NCI-H2227 (cell line): ENCODE measurements at regions not wholly inside any gene's neighbourhood (a gene's known extent, or its start where the extent isn't known, plus 50 kb on each side); places are given as distances from the start of the nearest gene placed in this dataset.
"Not testable (repeated sequence)": the region's sequence is repeated elsewhere in the genome, so short reads cannot be mapped to it uniquely, and the experiment has no call there.

ENCODE experiments used
- DNase-seq: peaks from one replicate; lab custom pipeline; 2025; ENCODE audit not compliant: unreplicated experiment; lab: John Stamatoyannopoulos, UW

- not testable (repeated sequence) for DNase-seq
Observed at GRCh38 chr5:82583331-82583730, 305.2 kb upstream of the RPS23 start.

GRCh38 chr5:82564963-82565362, 286.8 kb upstream of the RPS23 start:
- DNase-seq = no peak

DNA sequence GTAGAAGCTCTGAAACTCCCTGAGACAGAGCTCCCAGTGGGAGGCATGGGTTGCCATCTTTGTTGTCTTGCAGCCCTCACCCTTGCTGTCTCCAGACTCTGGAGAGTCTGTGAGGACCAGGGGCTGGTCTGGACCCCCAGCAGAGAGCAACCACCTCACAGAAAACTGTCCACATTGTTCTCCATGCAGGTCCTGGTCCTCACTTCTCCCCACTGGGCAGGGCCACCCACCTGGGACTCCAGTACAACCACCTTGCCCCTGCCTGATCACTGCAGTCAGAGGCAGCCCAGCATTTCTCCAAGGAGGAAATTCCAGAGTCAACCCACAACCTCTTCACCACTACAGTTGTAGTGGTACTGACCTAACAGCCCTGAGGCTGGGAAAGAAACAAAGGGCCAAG, 285.6 kb upstream of the RPS23 start:
- DNase-seq = no peak

GRCh38 chr5:82562696-82563240, 284.6 kb upstream of the RPS23 start:
- DNase-seq = no peak

DNA sequence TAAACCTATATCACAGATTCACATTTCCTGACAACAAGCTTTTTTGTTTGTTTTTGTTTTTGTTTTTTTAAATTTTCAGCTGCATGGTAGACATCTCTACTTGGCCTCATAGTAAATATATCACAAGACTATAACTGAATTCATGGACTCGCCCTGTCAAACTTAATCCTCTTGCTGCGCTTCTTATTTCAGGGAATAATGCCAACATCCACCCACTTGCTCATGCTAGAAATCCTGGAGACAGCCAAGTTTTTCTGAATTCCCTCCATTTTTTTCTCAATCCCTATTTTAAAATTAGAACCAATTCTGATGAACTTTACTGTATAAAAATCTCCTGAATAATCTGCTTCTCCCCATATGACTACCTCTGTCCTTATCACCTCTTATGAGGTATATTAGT, 283.6 kb upstream of the RPS23 start:
- no peak for DNase-seq

DNA sequence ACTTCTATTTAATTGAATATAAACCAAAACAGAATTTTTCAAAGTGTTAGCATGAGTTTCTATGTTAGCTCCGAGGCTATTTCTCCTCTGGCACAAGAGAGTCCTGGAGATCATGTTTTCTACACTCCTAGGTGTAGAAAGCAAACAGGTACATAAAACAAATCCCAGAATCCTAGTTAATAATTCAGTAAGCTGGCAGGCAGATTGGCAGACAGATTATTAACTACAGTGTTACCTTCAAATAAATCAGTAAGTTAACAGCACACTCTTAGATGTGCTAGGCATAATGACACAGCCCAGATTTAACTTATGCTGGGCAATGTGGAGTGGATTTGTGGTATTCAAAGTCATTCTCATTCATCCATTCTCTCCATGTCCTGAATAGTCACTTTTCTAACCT, 282.8 kb upstream of the RPS23 start:
- no peak for DNase-seq

GRCh38 chr5:82560561-82560960, 282.4 kb upstream of the RPS23 start:
- peak; percentile 12 for DNase-seq

DNA sequence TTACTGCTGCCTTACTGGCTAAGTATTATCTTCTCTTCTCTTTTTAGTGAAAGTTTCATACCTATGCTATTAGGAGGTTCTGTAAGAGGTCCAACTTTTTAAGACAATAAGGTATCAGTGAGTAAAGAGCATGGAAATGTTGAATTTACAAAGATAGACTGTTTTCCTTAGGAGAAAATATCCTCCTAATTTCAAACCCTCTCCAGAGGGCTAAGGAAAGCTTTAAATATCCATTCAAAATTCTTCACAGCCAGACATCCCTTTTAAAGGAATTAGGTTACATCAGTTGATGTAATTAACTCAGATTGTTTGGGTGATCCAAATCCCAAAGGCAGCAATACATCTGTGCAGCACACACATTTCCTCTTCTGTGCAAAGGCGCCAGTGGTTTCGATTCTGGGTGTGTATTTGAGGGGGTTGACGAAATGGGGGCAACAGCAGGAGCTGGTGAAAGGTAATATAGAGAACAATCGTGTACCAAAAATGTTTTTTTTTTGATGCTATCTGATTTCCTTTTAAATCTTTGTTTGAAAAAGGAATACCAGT, 273.8 kb upstream of the RPS23 start:
- no peak for DNase-seq

GRCh38 chr5:82551192-82551591, 273.0 kb upstream of the RPS23 start:
- no peak for DNase-seq

DNA sequence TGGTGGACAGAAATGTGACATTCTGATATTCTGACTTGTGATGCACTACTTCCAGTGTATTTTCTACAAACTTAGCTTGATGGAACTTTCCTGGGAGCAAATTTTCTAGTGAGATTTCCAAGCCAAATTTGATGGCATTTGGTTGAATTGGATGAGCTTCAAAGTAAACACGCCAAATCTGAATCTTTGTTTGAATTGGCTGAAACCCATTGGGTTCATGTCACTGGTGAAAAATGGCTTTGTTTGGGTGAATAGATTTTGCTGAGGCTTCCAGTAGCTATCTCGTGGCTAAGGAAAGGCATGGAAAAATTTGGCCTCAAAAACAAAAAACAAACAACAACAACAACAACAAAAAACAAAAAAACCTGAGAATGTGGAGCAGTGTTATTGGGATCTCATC, 271.1 kb upstream of the RPS23 start:
- no peak for DNase-seq

DNA sequence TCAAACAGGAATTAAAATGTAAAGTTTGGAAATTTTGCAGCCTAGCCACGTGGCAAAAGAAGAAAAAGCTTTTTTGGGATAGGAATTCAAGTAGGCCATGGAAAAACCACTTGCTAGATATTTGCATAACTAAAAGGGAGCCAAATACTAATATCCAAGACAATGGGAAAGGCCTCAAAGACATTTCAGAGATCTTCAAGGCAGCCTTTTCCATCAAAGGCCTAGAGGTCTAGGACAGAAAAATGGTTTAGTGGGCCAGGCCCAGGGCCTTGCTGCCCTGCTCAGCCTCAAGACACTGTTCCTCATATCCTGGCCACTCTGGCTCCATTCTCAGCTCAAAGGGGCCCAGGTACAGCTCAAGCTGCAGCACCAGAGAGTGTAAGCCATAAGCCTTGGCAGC, 265.9 kb upstream of the RPS23 start:
- DNase-seq = no peak

- no peak for DNase-seq
Observed at GRCh38 chr5:82540301-82540700, 262.1 kb upstream of the RPS23 start.

GRCh38 chr5:82538339-82539034, 260.3 kb upstream of the RPS23 start:
- DNase-seq = no peak

- DNase-seq = no peak
Observed at GRCh38 chr5:82537687-82538306, 259.6 kb upstream of the RPS23 start.

GRCh38 chr5:82534986-82535385, 256.8 kb upstream of the RPS23 start:
- no peak for DNase-seq

DNA sequence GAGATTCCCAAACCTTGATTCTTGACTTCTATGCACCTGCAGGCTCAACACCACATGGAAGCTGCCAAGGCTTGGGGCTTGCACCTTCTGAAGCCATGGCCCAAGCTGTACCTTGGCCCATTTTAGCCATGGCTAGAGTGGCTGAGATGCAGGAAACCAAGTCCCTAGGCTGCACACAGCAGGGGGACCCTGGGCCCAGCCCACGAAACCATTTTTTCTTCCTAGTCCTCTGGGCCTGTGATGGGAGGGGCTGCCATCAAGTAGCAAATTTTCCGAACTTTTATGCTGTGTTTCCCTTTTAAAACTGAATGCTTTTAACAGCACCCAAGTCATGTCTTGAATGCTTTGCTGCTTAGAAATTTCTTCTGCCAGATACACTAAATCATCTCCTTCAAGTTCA, 253.9 kb upstream of the RPS23 start:
- DNase-seq = not testable (repeated sequence)

DNA sequence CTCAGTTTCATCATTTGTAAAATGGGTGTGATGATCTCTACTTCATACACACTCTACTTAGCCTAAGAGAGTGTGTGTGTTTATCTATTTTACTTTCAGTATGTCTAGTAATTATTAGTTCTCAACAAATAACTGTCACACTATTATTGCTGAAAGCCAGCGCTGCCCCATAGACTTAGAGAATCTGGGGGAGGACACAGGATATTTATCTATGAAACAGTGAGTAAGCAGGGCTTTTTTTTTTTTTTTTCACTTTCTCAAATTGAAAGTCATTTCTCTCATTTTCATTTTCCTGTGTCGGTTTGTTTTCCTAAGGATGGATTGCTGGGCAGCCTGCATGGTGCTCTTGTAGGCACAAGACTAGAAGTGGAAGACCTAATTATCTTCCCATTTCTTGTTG, 248.4 kb upstream of the RPS23 start:
- no peak for DNase-seq

GRCh38 chr5:82525626-82526025, 247.5 kb upstream of the RPS23 start:
- no peak for DNase-seq

DNA sequence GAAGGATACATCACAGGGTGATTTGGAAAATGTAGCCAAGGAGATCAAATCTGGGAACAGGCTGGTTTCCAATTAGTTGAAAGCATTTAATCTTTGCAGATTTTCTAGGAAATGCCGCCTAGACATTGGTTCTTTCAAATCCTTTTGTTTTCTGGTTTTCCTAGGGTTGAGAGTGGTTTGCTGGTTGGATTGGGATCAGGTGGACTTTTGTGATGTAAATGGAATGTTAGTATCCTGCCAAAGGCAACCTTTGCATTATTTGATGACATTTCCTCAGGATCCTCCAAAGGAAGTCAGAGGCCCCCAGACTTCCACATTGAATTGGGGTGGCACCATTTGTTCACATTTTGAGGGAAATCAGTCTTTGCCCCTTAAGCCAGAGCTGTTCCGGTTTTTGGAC, 245.5 kb upstream of the RPS23 start:
- no peak for DNase-seq

DNA sequence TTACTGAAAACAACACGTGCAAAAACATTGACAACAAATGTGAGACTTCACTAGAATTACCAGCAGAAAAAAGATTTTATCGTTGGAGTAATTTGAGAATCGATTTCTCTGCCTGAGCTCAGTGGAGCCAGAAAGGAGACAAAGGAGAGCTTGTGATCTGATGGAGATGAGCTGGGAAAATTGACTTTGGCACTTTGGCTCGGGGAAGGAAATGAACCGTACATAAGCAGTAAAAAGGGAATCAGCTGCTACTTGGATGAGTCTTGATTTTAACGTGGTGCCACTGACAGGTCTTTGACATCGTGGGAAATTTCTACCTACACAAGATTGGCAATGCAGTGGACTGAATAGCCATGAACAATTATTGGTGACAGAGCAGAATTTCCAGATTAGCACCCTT, 244.7 kb upstream of the RPS23 start:
- DNase-seq = peak; percentile 30

- DNase-seq = no peak
Observed at GRCh38 chr5:82521431-82522051, 243.4 kb upstream of the RPS23 start.

- DNase-seq = no peak
Observed at GRCh38 chr5:82519558-82519957, 241.4 kb upstream of the RPS23 start.
